ENCODE measurements at regions not wholly inside any gene's neighbourhood (a gene's known extent, or its start where the extent isn't known, plus 50 kb on each side); places are given as distances from the start of the nearest gene placed in this dataset.

GRCh38 chr9:120212853-120213200, 367.1 kb downstream of the CDK5RAP2 start:
- DNase-seq (ENCODE audit: low read depth in 3 of 3) = no peak

GRCh38 chr9:120212153-120212852, 367.7 kb downstream of the CDK5RAP2 start:
- no peak for DNase-seq (ENCODE audit: low read depth in 3 of 3)

- no peak for DNase-seq (ENCODE audit: low read depth in 3 of 3)
These were observed 369.7 kb downstream of the CDK5RAP2 start for GRCh38 chr9:120210274-120210673.

- DNase-seq (ENCODE audit: low read depth in 3 of 3) = no peak
These were observed 376.9 kb downstream of the CDK5RAP2 start for GRCh38 chr9:120202856-120203654.

- no peak for DNase-seq (ENCODE audit: low read depth in 3 of 3)
These were observed 381.9 kb downstream of the CDK5RAP2 start for GRCh38 chr9:120198027-120198426.

- no peak for DNase-seq (ENCODE audit: low read depth in 3 of 3)
These were observed 382.4 kb downstream of the CDK5RAP2 start for GRCh38 chr9:120197605-120198004.

GRCh38 chr9:120191141-120191540, 388.8 kb downstream of the CDK5RAP2 start:
- no peak for DNase-seq (ENCODE audit: low read depth in 3 of 3)

- DNase-seq (ENCODE audit: low read depth in 3 of 3) = no peak
These were observed 392.2 kb downstream of the CDK5RAP2 start for GRCh38 chr9:120187758-120188157.

- no peak for DNase-seq (ENCODE audit: low read depth in 3 of 3)
These were observed 393.7 kb downstream of the CDK5RAP2 start for GRCh38 chr9:120186276-120186675.

GRCh38 chr9:120184266-120184665, 395.7 kb downstream of the CDK5RAP2 start:
- DNase-seq (ENCODE audit: low read depth in 3 of 3) = no peak

- DNase-seq (ENCODE audit: low read depth in 3 of 3) = no peak
These were observed 396.4 kb downstream of the CDK5RAP2 start for GRCh38 chr9:120183615-120184014.

GRCh38 chr9:120182011-120182410, 398.0 kb downstream of the CDK5RAP2 start:
- DNase-seq (ENCODE audit: low read depth in 3 of 3) = no peak

GRCh38 chr9:120177121-120177520, 402.8 kb downstream of the CDK5RAP2 start:
- no peak for DNase-seq (ENCODE audit: low read depth in 3 of 3)

GRCh38 chr9:120175031-120175430, 404.9 kb downstream of the CDK5RAP2 start:
- DNase-seq (ENCODE audit: low read depth in 3 of 3) = no peak

GRCh38 chr9:120161776-120162175, 418.2 kb downstream of the CDK5RAP2 start:
- no peak for DNase-seq (ENCODE audit: low read depth in 3 of 3)

GRCh38 chr9:120158221-120158620, 421.7 kb downstream of the CDK5RAP2 start:
- DNase-seq (ENCODE audit: low read depth in 3 of 3) = no peak

- DNase-seq (ENCODE audit: low read depth in 3 of 3) = no peak
These were observed 423.6 kb downstream of the CDK5RAP2 start for GRCh38 chr9:120156376-120156775.

- DNase-seq (ENCODE audit: low read depth in 3 of 3) = no peak
These were observed 426.7 kb downstream of the CDK5RAP2 start for GRCh38 chr9:120153258-120153657.

- DNase-seq (ENCODE audit: low read depth in 3 of 3) = no peak
These were observed 427.7 kb downstream of the CDK5RAP2 start for GRCh38 chr9:120152295-120152694.

GRCh38 chr9:120151806-120152205, 428.2 kb downstream of the CDK5RAP2 start:
- no peak for DNase-seq (ENCODE audit: low read depth in 3 of 3)

GRCh38 chr9:120151149-120151548, 428.8 kb downstream of the CDK5RAP2 start:
- no peak for DNase-seq (ENCODE audit: low read depth in 3 of 3)

GRCh38 chr9:120138955-120139354, 441.0 kb downstream of the CDK5RAP2 start:
- DNase-seq (ENCODE audit: low read depth in 3 of 3) = no peak

- no peak for DNase-seq (ENCODE audit: low read depth in 3 of 3)
These were observed 442.7 kb downstream of the CDK5RAP2 start for GRCh38 chr9:120137186-120137840.
